Neural cell (in vitro differentiated cells): ENCODE measurements at regions not wholly inside any gene's neighbourhood (a gene's known extent, or its start where the extent isn't known, plus 50 kb on each side); places are given as distances from the start of the nearest gene placed in this dataset.

Experiments
- H2AFZ ChIP-seq: fragments of 200-600, 300-800 bp; sonication (generic), shearing (Covaris generic); 2 replicates; pipeline ENCODE4 v1.6.0; 2014; ENCODE audit warnings: low read depth, mild to moderate bottlenecking, antibody characterized with exemption, low read length, moderate library complexity
- H3F3A ChIP-seq: fragments of 200-600 bp; shearing (Covaris generic); 2 replicates; pipeline ENCODE4 v1.6.1; 2016; ENCODE audit warnings: mild to moderate bottlenecking, moderate library complexity, mixed read lengths, antibody characterized with exemption, low read length; ENCODE audit not compliant: insufficient read depth, poor library complexity, severe bottlenecking
- H3K27ac ChIP-seq: fragments of 200-600, 300-800 bp; sonication (generic), shearing (Covaris generic); 2 replicates; pipeline ENCODE4 v1.5.1; 2014; ENCODE audit warnings: mild to moderate bottlenecking, low read length, moderate library complexity
- H3K27me3 ChIP-seq: fragments of 300-800, 200-600 bp; sonication (generic), shearing (Covaris generic); 2 replicates; pipeline ENCODE4 v1.6.0; 2014; ENCODE audit warnings: mild to moderate bottlenecking, low read depth, low read length, moderate library complexity; ENCODE audit not compliant: insufficient read depth
- H3K36me3 ChIP-seq: fragments of 300-800, 200-600 bp; sonication (generic), shearing (Covaris generic); 2 replicates; pipeline ENCODE4 v1.5.1; 2014; ENCODE audit warnings: mild to moderate bottlenecking, antibody characterized with exemption, low read length, moderate library complexity; ENCODE audit not compliant: insufficient read depth
- H3K4me2 ChIP-seq: fragments of 300-800, 200-600 bp; sonication (generic), shearing (Covaris generic); 2 replicates; pipeline ENCODE4 v1.6.0; 2014; ENCODE audit warnings: mild to moderate bottlenecking, low read length
- H3K4me3 ChIP-seq: fragments of 300-800, 200-600 bp; sonication (generic), shearing (Covaris generic); 2 replicates; pipeline ENCODE4 v1.5.1; 2014; ENCODE audit warnings: mild to moderate bottlenecking, low read length, moderate library complexity
- H3K79me2 ChIP-seq: fragments of 200-600 bp; shearing (Covaris generic); replicated peaks from 2 replicates; pipeline ENCODE4 v1.6.0; 2014; ENCODE audit warnings: mild to moderate bottlenecking, low read length, moderate library complexity; ENCODE audit not compliant: insufficient read depth
- H3K9ac ChIP-seq: fragments of 300-800, 200-600 bp; sonication (generic), shearing (Covaris generic); 2 replicates; pipeline ENCODE4 v1.6.1; 2016; ENCODE audit warnings: mild to moderate bottlenecking, low read length, mixed read lengths
- H3K9me2 ChIP-seq: fragments of 200-600 bp; shearing (Covaris generic); 2 replicates; pipeline ENCODE4 v1.6.1; 2016; ENCODE audit warnings: mild to moderate bottlenecking, low read length, mixed read lengths; ENCODE audit not compliant: insufficient read depth
- H3K9me3 ChIP-seq: fragments of 200-600, 300-800 bp; sonication (generic), shearing (Covaris generic); 2 replicates; pipeline ENCODE4 v1.6.1; 2016; ENCODE audit warnings: mild to moderate bottlenecking, mixed run types, low read length, moderate library complexity, mixed read lengths
- H4K20me1 ChIP-seq: fragments of 200-600 bp; shearing (Covaris generic); 2 replicates; pipeline ENCODE4 v1.6.1; 2016; ENCODE audit warnings: mild to moderate bottlenecking, mixed run types; ENCODE audit not compliant: insufficient read depth
- EP300 ChIP-seq: fragments of 450-650 bp; conservative IDR thresholded peaks from 2 replicates; pipeline ENCODE4 v1.6.1; 2014; ENCODE audit warnings: antibody characterized with exemption, mild to moderate bottlenecking, moderate library complexity; ENCODE audit not compliant: poor library complexity, severe bottlenecking
- EZH2 ChIP-seq: fragments of 200-600, 300-800 bp; shearing (Covaris generic), sonication (generic); IDR thresholded peaks from 2 replicates; pipeline ENCODE4 v1.6.1; 2014; ENCODE audit warnings: antibody characterized with exemption, low read length, borderline replicate concordance, mild to moderate bottlenecking; ENCODE audit not compliant: insufficient read depth, poor library complexity, severe bottlenecking
- MXI1 ChIP-seq: fragments of 450-650 bp; conservative IDR thresholded peaks from 2 replicates; pipeline ENCODE4 v1.6.1; 2014; ENCODE audit warnings: antibody characterized with exemption, mild to moderate bottlenecking; ENCODE audit not compliant: poor library complexity, severe bottlenecking
- POLR2AphosphoS5 ChIP-seq: IDR thresholded peaks from 2 replicates; pipeline ENCODE4 v1.6.1; 2012
- RAD21 ChIP-seq: fragments of 450-650 bp; conservative IDR thresholded peaks from 2 replicates; pipeline ENCODE4 v1.6.1; 2014; ENCODE audit warnings: antibody characterized with exemption, mild to moderate bottlenecking, moderate library complexity
- SMC3 ChIP-seq: fragments of 450-650 bp; conservative IDR thresholded peaks from 2 replicates; pipeline ENCODE4 v1.6.1; 2014; ENCODE audit warnings: antibody characterized with exemption, mild to moderate bottlenecking, moderate library complexity; ENCODE audit not compliant: poor library complexity
- TAF1 ChIP-seq: IDR thresholded peaks from 2 replicates; pipeline ENCODE4 v1.6.1; 2012; ENCODE audit warnings: low read depth
- TF ChIP-seq, protein P1 (sequence below): fragments of 450-650 bp; IDR thresholded peaks from 2 replicates; pipeline ENCODE4 v1.5.1; 2014; ENCODE audit warnings: antibody characterized with exemption, mild to moderate bottlenecking, moderate library complexity; ENCODE audit not compliant: poor library complexity, severe bottlenecking
- TF ChIP-seq, protein P2 (sequence below): IDR thresholded peaks from 2 replicates; pipeline ENCODE4 v1.6.1; 2012; ENCODE audit warnings: borderline replicate concordance

DNA sequence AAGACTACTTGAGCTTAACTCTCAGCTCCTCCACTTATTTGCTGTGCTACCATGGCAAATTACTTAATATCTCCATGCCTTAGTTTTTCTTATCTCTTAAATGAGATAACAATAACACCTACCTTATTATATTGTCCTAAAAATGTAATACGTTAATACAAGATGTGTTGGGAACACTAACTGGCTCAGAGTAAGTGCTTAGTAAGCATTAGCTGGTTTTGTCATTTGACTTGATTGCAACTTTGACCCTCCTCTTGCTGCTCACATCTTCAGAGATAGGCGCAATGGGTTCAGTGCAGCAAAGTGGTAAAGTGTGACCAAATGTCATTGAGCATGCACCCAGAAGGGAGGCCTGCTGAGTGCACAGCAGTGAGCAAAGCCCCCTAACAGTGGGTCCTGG is 294.5 kb upstream of the CLNK start:
- Histone ChIP-seq H3K36me3 (no peaks in the 10 kb centered on the region), H3K27me3 (no peaks in the 10 kb centered on the region), H3K27ac (no peak overlapping the region), H3K9ac (no peak overlapping the region), H3F3A (no peaks in the 10 kb centered on the region), H3K79me2 (no peaks in the 10 kb centered on the region), H4K20me1 (no peaks in the 10 kb centered on the region), H3K4me2 (no peak overlapping the region), H3K4me3 (no peak overlapping the region), H3K9me3 (no peaks in the 10 kb centered on the region), H2AFZ (no peak overlapping the region), H3K9me2 (no peaks in the 10 kb centered on the region)
- TF ChIP-seq, protein P1, sequence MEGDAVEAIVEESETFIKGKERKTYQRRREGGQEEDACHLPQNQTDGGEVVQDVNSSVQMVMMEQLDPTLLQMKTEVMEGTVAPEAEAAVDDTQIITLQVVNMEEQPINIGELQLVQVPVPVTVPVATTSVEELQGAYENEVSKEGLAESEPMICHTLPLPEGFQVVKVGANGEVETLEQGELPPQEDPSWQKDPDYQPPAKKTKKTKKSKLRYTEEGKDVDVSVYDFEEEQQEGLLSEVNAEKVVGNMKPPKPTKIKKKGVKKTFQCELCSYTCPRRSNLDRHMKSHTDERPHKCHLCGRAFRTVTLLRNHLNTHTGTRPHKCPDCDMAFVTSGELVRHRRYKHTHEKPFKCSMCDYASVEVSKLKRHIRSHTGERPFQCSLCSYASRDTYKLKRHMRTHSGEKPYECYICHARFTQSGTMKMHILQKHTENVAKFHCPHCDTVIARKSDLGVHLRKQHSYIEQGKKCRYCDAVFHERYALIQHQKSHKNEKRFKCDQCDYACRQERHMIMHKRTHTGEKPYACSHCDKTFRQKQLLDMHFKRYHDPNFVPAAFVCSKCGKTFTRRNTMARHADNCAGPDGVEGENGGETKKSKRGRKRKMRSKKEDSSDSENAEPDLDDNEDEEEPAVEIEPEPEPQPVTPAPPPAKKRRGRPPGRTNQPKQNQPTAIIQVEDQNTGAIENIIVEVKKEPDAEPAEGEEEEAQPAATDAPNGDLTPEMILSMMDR = no peak
- TF ChIP-seq EZH2 (no peak), RAD21 (no peak), TAF1 (no peak), MXI1 (no peak), EP300 (no peak), POLR2AphosphoS5 (no peak), SMC3 (no peak)
- TF ChIP-seq, protein P2, sequence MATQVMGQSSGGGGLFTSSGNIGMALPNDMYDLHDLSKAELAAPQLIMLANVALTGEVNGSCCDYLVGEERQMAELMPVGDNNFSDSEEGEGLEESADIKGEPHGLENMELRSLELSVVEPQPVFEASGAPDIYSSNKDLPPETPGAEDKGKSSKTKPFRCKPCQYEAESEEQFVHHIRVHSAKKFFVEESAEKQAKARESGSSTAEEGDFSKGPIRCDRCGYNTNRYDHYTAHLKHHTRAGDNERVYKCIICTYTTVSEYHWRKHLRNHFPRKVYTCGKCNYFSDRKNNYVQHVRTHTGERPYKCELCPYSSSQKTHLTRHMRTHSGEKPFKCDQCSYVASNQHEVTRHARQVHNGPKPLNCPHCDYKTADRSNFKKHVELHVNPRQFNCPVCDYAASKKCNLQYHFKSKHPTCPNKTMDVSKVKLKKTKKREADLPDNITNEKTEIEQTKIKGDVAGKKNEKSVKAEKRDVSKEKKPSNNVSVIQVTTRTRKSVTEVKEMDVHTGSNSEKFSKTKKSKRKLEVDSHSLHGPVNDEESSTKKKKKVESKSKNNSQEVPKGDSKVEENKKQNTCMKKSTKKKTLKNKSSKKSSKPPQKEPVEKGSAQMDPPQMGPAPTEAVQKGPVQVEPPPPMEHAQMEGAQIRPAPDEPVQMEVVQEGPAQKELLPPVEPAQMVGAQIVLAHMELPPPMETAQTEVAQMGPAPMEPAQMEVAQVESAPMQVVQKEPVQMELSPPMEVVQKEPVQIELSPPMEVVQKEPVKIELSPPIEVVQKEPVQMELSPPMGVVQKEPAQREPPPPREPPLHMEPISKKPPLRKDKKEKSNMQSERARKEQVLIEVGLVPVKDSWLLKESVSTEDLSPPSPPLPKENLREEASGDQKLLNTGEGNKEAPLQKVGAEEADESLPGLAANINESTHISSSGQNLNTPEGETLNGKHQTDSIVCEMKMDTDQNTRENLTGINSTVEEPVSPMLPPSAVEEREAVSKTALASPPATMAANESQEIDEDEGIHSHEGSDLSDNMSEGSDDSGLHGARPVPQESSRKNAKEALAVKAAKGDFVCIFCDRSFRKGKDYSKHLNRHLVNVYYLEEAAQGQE = no peak

DNA sequence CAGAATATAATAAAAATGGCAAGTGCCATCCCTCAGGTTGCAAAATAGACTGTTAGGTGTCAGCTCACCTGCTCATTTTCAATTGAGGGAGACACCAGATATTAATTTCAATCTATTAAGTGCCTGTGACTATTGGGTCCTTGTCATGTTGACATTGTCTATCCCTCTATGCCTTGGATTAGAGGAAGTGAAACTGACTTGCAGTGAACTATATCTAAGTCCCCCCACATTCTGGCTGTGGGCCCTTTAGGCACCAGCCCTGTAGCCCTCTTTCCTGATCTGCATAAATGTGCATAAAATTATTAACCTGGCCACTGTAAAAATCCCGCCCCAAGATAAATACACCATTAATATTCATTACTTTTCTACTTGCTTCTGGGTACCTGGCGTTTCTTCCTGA is 293.0 kb upstream of the CLNK start:
- Histone ChIP-seq H3K4me2 (no peak overlapping the region), H2AFZ (no peak overlapping the region), H3K79me2 (no peaks in the 10 kb centered on the region), H4K20me1 (no peaks in the 10 kb centered on the region), H3F3A (no peaks in the 10 kb centered on the region), H3K36me3 (no peaks in the 10 kb centered on the region), H3K27ac (no peak overlapping the region), H3K9me2 (no peaks in the 10 kb centered on the region), H3K27me3 (no peaks in the 10 kb centered on the region), H3K9me3 (no peaks in the 10 kb centered on the region), H3K9ac (no peak overlapping the region), H3K4me3 (no peak overlapping the region)
- TF ChIP-seq EP300 (no peak), POLR2AphosphoS5 (no peak), EZH2 (no peak), RAD21 (no peak), SMC3 (no peak), TAF1 (no peak), MXI1 (no peak)
- TF ChIP-seq, protein P2 = no peak
- TF ChIP-seq, protein P1 = no peak
